ENCODE measurements at regions not wholly inside any gene's neighbourhood (a gene's known extent, or its start where the extent isn't known, plus 50 kb on each side); places are given as distances from the start of the nearest gene placed in this dataset.

DNA sequence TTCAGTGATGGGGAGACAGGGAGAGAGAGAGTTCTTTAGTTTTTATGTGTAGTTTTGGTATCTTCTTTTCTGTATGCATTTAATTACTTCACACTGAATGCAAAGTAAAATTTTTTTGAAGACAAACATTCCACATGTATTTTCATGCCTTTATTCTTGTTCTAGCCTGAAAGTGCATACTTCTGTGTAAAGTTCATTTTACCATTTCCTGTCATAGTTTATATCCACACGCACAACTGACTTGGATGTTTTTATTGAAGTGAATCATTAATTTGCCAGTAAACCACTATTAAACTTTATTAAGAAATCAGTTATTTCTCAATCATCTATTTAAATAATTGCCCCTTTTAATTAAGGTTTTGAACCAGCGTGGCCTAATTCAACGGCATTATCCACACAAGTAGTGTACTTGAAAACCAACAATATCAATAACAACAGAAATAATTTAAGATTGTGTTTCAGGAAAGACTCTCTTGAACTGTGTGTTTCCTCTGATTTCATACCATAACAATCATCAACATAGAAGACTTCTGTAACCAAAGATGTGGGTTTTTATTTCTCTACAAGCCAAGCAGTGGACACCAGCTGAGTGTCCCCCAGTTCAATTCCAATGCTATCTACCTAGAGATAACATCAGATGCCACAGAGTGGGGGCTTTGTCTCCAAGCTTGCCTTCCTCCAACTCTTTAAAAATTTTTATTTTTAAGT, 512.7 kb upstream of the JAG1 start:
- DNase-seq (ENCODE audit: low read depth): no peak
- H3K4me3 ChIP-seq (ENCODE audit: low read depth, low read length): no peak overlapping the region
- TF ChIP-seq, protein P1, sequence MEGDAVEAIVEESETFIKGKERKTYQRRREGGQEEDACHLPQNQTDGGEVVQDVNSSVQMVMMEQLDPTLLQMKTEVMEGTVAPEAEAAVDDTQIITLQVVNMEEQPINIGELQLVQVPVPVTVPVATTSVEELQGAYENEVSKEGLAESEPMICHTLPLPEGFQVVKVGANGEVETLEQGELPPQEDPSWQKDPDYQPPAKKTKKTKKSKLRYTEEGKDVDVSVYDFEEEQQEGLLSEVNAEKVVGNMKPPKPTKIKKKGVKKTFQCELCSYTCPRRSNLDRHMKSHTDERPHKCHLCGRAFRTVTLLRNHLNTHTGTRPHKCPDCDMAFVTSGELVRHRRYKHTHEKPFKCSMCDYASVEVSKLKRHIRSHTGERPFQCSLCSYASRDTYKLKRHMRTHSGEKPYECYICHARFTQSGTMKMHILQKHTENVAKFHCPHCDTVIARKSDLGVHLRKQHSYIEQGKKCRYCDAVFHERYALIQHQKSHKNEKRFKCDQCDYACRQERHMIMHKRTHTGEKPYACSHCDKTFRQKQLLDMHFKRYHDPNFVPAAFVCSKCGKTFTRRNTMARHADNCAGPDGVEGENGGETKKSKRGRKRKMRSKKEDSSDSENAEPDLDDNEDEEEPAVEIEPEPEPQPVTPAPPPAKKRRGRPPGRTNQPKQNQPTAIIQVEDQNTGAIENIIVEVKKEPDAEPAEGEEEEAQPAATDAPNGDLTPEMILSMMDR (IDR thresholded peaks at IDR 0.05; ENCODE audit: control insufficient read depth, extremely low read depth, insufficient read depth): no peak

DNA sequence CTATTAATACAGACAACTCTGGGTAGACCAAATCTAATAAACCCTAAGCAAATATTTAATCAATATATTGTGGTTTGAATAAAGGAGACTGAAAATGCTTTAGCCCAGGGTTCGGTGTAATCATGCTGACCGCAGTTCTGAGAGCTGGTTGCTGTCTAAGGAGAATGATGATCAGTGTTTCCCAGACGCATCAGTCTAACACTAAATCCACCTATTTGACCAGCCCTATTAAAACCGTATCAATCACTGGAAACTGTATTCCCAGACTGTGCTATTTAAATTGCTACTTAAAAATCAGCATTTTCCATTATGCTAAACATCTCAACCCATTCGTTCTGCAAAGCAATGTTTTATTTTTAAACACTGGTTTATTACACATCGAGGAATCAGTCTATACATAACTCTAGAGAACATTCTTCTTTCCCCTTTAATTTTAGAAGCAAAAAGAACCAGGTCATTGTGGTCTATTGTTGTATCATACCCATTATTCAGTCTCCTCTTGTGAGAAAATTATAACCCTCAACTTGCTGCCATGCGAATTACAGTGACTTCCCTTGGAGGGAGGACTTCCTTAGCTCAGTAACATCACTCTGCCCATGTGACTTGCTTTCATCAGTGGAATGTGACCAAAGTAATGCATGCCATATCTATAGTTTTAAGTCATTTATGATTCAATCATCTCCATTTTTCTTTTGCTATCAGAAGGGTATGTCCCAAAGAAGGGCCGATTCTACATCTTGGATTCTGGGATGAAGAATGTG, 515.2 kb upstream of the JAG1 start:
- TF ChIP-seq, protein P1 (IDR thresholded peaks at IDR 0.05; ENCODE audit: control insufficient read depth, extremely low read depth, insufficient read depth): no peak
- no peak overlapping the region for H3K4me3 ChIP-seq (ENCODE audit: low read depth, low read length)
- DNase-seq (ENCODE audit: low read depth): no peak

DNA sequence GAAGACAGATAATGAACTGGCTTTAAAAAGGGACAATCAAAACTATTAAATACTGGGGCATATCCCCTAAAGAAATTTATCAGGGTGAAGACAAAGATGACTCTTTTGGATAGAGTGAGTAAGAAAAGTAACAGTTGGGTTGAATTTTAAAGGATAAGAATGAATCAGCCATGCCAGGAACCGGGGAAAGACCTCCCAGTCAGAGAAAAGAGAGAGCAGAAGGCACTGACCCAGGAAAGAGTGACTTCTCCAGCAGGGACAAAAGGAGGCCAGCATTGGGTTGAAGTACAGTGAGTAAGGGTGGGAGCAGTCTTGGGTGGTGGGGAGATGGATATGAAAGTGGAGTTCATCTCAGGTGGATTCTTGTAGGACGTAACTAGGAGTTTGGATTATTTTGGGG, 516.9 kb upstream of the JAG1 start:
- no peak for DNase-seq (ENCODE audit: low read depth)
- TF ChIP-seq, protein P1 (IDR thresholded peaks at IDR 0.05; ENCODE audit: control insufficient read depth, extremely low read depth, insufficient read depth): no peak
- H3K4me3 ChIP-seq (ENCODE audit: low read depth, low read length): no peak overlapping the region

DNA sequence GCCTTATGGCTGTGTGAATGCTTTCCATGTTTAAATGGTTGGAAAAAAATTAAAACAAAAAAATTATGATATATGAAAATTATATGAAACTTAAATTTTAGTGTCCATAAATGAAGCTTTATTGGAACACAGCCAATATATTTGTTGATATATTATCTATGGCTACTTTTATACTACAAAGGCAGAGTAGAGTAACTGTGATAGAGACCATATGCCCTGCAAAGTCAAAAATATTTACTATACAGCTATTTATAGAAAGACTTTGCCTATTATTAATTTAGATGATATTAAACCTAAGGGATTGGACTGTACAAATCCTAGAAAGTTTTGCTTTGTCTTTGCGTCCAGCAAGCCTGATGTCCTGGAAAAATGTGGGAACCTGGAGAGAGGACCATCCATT, 518.3 kb upstream of the JAG1 start:
- DNase-seq (ENCODE audit: low read depth): no peak
- TF ChIP-seq, protein P1 (IDR thresholded peaks at IDR 0.05; ENCODE audit: control insufficient read depth, extremely low read depth, insufficient read depth): no peak
- H3K4me3 ChIP-seq (ENCODE audit: low read depth, low read length): no peak overlapping the region

DNA sequence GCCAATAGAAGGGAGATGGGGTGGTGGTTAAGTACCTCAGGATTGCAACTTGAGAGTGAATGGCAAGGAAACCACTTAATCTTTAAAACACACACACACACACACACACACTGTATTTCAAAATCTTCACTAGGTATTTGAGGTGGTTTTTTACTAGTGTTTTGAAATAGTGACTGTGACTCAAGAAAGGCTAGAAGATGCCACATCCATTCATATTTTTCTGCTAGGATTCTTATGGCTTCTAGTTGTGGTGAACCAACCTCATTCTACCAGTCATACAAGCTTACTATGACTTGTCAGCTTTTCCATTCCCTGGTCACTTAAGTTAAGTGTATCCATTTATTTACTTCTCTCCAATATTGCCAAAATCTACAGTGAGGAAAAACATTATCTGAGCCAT, 519.4 kb upstream of the JAG1 start:
- TF ChIP-seq, protein P1 (IDR thresholded peaks at IDR 0.05; ENCODE audit: control insufficient read depth, extremely low read depth, insufficient read depth): no peak
- no peak overlapping the region for H3K4me3 ChIP-seq (ENCODE audit: low read depth, low read length)
- no peak for DNase-seq (ENCODE audit: low read depth)

DNA sequence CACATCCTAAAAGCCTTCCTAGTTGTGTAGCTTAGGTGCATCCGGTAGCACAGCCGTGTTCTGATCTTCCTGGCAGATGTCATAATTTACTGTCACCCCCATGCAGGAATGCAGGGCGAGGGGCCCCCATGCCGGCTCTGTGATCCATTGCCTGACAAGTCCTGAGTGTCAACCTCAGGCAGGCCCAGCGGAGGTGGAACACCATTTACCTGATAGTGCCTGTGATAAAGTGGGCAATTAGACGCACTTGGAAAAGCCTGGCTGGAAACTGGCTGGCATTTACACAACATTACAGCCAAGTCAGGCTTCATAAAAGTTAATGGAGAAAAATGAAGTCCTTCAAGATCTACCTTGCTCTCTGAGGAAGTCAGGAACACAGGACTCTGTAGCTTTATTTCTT, 521.4 kb upstream of the JAG1 start:
- H3K4me3 ChIP-seq (ENCODE audit: low read depth, low read length): no peak overlapping the region
- TF ChIP-seq, protein P1 (IDR thresholded peaks at IDR 0.05; ENCODE audit: control insufficient read depth, extremely low read depth, insufficient read depth): no peak

More for the DNA sequence above, 521.4 kb upstream of the JAG1 start:
- no peak for DNase-seq (ENCODE audit: low read depth)

Measured in LNCaP clone FGC (cell line).